NT2/D1 (cell line): ENCODE measurements at regions not wholly inside any gene's neighbourhood (a gene's known extent, or its start where the extent isn't known, plus 50 kb on each side); places are given as distances from the start of the nearest gene placed in this dataset.

Experiments used
- YY1 ChIP-seq: IDR thresholded peaks from 2 replicates; pipeline ENCODE4 v1.6.1; 2011; ENCODE audit not compliant: insufficient read length, insufficient read depth
- ZNF274 ChIP-seq: IDR thresholded peaks from 2 replicates; pipeline ENCODE4 v1.6.1; 2011; ENCODE audit warnings: mild to moderate bottlenecking, low read depth, low read length

DNA sequence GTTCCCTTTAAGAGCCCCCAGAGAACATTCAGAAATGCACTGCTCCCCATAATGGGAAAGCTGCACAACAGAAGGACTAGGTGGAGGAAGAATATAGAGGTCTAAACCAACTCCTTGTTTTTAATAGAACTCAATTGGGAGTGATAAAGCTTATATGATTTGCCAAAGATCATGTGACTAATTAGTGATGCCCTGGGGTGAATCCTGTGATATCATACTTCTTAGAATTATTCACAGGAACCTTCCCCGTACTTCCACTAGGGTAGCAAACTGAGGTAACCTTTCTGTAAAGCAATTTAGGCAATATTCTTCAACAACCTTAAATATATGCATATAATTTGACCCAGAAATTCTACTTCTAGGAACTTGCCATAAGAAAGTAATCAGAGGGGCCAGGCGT lies 84.4 kb downstream of the TFAP2A start:
- TF ChIP-seq YY1 (no peak), ZNF274 (no peak)
